CD4-positive, alpha-beta T cell (primary cell): ENCODE measurements at regions not wholly inside any gene's neighbourhood (a gene's known extent, or its start where the extent isn't known, plus 50 kb on each side); places are given as distances from the start of the nearest gene placed in this dataset.

ENCODE experiments used
- ATAC-seq: fragments of 200-7000 bp; cut with Tn5 transposase; one replicate; pipeline ENCODE4 v1.10.0; 2022; ENCODE audit warnings: mild to moderate bottlenecking; ENCODE audit not compliant: poor library complexity
- CTCF ChIA-PET: fragments of 350-600 bp; sonication (Branson Sonifier 250); formaldehyde crosslinking; loops from one replicate; lab custom pipeline; 2021; ENCODE audit warnings: antibody characterized with exemption, inconsistent platforms; lab: Charles Lee
- POLR2A ChIA-PET: fragments of 350-600 bp; sonication (Branson Sonifier 250); formaldehyde crosslinking; loops from one replicate; lab custom pipeline; 2021; ENCODE audit warnings: antibody characterized with exemption, inconsistent platforms; lab: Charles Lee
- DNase-seq, 14 experiments: peaks; one replicate each; pipeline ENCODE4 v3.0.0-alpha.2; 2013 to 2020; ENCODE audit warnings: mixed read lengths in 2 of 14
- H3K27ac ChIP-seq, 2 donors: one replicate each; pipeline versions ENCODE4 v1.5.1 to v1.7.0; 2013; ENCODE audit warnings: low read length in 2 of 2, low read depth in 1 of 2, mild to moderate bottlenecking in 1 of 2
- H3K27me3 ChIP-seq, 2 experiments: 1 replicate in 1 of 2; 2 replicates in 1 of 2; pipeline versions ENCODE4 v1.6.1 to v1.7.0; 2013; ENCODE audit warnings: low read length in 2 of 2, control low read depth in 1 of 2, mild to moderate bottlenecking in 1 of 2, moderate library complexity in 1 of 2; ENCODE audit not compliant: insufficient read depth in 2 of 2, control insufficient read depth in 1 of 2
- H3K36me3 ChIP-seq: one replicate; pipeline ENCODE4 v1.6.1; 2013; ENCODE audit warnings: low read length, control low read depth; ENCODE audit not compliant: insufficient read depth
- H3K4me1 ChIP-seq: one replicate; pipeline ENCODE4 v1.6.1; 2013; ENCODE audit warnings: low read length, control low read depth; ENCODE audit not compliant: insufficient read depth
- H3K4me3 ChIP-seq: one replicate; pipeline ENCODE4 v1.5.1; 2013; ENCODE audit warnings: mild to moderate bottlenecking, low read length, moderate library complexity
- H3K9me3 ChIP-seq, 2 experiments: 1 replicate in 1 of 2; 2 replicates in 1 of 2; pipeline versions ENCODE4 v1.6.1 to v1.7.0; 2013; ENCODE audit warnings: low read length in 2 of 2, mild to moderate bottlenecking in 2 of 2, control low read depth in 1 of 2, moderate library complexity in 1 of 2; ENCODE audit not compliant: control insufficient read depth in 1 of 2, insufficient read depth in 1 of 2
- H3K27ac Mint-ChIP-seq: one replicate; pipeline ENCODE4 v1.8.0; 2020; ENCODE audit warnings: mixed read lengths
- H3K27me3 Mint-ChIP-seq: one replicate; pipeline ENCODE4 v1.8.0; 2021; ENCODE audit warnings: mixed read lengths
- H3K36me3 Mint-ChIP-seq: one replicate; pipeline ENCODE4 v1.8.0; 2021; ENCODE audit warnings: low read depth, mixed read lengths
- H3K4me1 Mint-ChIP-seq: one replicate; pipeline ENCODE4 v1.8.0; 2021; ENCODE audit warnings: low read depth, mixed read lengths
- H3K4me3 Mint-ChIP-seq: one replicate; pipeline ENCODE4 v1.8.0; 2020; ENCODE audit warnings: mild to moderate bottlenecking, mixed read lengths
- H3K9me3 Mint-ChIP-seq: one replicate; pipeline ENCODE4 v1.8.0; 2020; ENCODE audit warnings: mixed read lengths
- intact Hi-C, 2 experiments: fragments of 100-400 bp; cut with DNase I in 1 of 2; cut with micrococcal nuclease in 1 of 2; formaldehyde crosslinking; loops; one replicate each; pipeline versions ENCODE4 v1.15.1 to v1.9.0; 2023 to 2025; cut with DNase I, micrococcal nuclease
- TF ChIP-seq, protein P1 (sequence below): fragments of 200-600 bp; IDR thresholded peaks from one replicate; pipeline ENCODE4 v1.8.0; 2022; ENCODE audit warnings: antibody characterized with exemption, mild to moderate bottlenecking

DNA sequence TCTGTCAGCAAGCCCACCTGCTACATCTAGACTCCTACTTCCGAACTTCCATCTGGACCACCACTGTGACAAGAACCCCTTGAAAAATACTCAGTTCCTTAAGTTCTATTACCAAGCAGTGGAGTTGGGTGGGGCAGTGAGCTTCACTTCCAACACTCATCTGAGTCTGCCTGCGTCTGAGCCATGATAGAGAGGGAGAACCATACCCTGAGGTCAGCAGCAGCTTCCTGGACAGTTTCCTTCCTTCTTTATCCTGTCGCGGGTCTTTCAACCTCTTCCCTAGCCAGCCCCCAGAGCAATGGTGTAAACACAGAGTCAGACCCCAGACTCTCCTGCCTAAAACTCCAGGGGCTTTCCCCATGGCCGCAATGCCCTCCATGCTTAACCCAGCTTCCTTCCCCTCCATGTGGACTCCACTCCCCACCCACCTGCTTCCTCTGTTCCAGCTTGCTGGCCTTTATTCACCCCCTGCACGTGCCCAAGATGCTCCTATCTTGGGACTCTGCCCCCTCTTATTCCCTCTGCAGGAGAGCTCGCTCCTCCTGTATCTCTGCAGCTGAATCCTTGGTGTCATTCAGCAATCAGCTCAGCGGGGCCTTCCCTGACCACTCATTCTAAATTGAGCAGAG, 211.2 kb downstream of the SHQ1 start:
- ChIA-PET CTCF (no interaction called here), POLR2A (no interaction called here)
- ATAC-seq = no peak
- Histone ChIP-seq H3K27me3 (no peaks in the 10 kb centered on the region), H3K4me3 (no peak overlapping the region), H3K27ac (no peak overlapping the region), H3K36me3 (no peaks in the 10 kb centered on the region), H3K9me3 (no peaks in the 10 kb centered on the region), H3K4me1 (no peaks in the 10 kb centered on the region)
- H3K9me3 Mint-ChIP-seq = no peaks in the 10 kb centered on the region
- H3K27ac Mint-ChIP-seq = no peak overlapping the region
- intact Hi-C loops = no loop called here
- H3K4me3 Mint-ChIP-seq = no peak overlapping the region
- TF ChIP-seq, protein P1, sequence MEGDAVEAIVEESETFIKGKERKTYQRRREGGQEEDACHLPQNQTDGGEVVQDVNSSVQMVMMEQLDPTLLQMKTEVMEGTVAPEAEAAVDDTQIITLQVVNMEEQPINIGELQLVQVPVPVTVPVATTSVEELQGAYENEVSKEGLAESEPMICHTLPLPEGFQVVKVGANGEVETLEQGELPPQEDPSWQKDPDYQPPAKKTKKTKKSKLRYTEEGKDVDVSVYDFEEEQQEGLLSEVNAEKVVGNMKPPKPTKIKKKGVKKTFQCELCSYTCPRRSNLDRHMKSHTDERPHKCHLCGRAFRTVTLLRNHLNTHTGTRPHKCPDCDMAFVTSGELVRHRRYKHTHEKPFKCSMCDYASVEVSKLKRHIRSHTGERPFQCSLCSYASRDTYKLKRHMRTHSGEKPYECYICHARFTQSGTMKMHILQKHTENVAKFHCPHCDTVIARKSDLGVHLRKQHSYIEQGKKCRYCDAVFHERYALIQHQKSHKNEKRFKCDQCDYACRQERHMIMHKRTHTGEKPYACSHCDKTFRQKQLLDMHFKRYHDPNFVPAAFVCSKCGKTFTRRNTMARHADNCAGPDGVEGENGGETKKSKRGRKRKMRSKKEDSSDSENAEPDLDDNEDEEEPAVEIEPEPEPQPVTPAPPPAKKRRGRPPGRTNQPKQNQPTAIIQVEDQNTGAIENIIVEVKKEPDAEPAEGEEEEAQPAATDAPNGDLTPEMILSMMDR = no peak
- H3K27me3 Mint-ChIP-seq = peaks cover 4% of the 10 kb centered on the region
- H3K36me3 Mint-ChIP-seq = no peaks in the 10 kb centered on the region
- peak in 2 of 14 experiments; percentile 18 to 23 for DNase-seq
- H3K4me1 Mint-ChIP-seq = no peaks in the 10 kb centered on the region

DNA sequence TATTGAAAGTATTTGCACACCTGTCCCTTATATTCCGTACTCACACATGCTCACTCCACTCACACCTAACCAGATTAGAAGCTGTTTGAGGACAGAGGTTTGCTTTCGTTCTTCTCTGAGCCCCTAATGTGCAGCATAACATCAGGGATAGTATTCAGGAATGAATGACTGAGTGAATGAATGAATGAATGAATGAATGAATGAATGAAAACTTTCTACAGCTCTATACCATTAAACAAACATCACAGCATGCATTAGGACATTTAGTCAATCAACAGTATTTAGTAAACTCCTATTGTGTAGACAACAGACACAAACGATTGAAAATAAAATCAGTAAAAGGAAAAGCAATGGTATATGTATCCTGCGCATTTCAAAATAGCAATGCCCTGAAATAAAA, 212.7 kb downstream of the SHQ1 start:
- H3K27ac Mint-ChIP-seq = no peak overlapping the region
- CTCF ChIA-PET = interaction anchor here (0.6 kb wide), 1 partner anchor 182 kb away, joined by 3 read pairs; no protein-coding TSS in a partner anchor
- H3K4me3 Mint-ChIP-seq = no peak overlapping the region

DNA sequence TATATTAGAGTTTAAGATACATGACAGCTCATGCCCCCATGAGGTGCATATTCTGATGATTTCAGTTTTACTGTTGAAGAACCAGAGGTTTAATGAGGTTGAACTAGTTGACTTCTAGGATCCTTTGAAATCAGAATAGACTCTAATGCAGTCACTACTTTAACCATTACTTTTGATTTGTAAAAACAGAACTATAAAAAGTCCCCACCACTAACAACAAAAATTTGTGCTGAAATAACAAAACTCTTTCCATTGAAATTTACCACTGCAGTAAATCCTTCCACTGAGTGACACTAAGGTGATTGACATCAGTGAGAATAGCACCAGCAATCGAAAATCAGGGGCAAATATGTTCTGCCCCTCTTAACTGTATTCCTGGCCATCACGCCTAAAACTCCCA, 214.1 kb downstream of the SHQ1 start:
- Histone ChIP-seq H3K27me3 (no peaks in the 10 kb centered on the region), H3K4me3 (no peak overlapping the region), H3K4me1 (peaks cover 6% of the 10 kb centered on the region), H3K36me3 (no peaks in the 10 kb centered on the region), H3K27ac (no peak overlapping the region), H3K9me3 (no peaks in the 10 kb centered on the region)
- H3K9me3 Mint-ChIP-seq = no peaks in the 10 kb centered on the region
- intact Hi-C loops = no loop called here
- no peaks in the 10 kb centered on the region for H3K27me3 Mint-ChIP-seq
- POLR2A ChIA-PET = no interaction called here
- H3K27ac Mint-ChIP-seq = no peak overlapping the region
- H3K36me3 Mint-ChIP-seq = no peaks in the 10 kb centered on the region
- no peak for DNase-seq
- no peak overlapping the region for H3K4me3 Mint-ChIP-seq
- peaks cover 4% of the 10 kb centered on the region for H3K4me1 Mint-ChIP-seq
- TF ChIP-seq, protein P1 = no peak
- CTCF ChIA-PET = no interaction called here
- ATAC-seq = no peak

More for the DNA sequence above, 212.7 kb downstream of the SHQ1 start:
- ATAC-seq = no peak
- intact Hi-C loops = no loop called here
- Histone ChIP-seq H3K4me1 (no peaks in the 10 kb centered on the region), H3K36me3 (no peaks in the 10 kb centered on the region), H3K9me3 (no peaks in the 10 kb centered on the region), H3K4me3 (no peak overlapping the region), H3K27ac (no peak overlapping the region), H3K27me3 (no peaks in the 10 kb centered on the region)
- no peaks in the 10 kb centered on the region for H3K4me1 Mint-ChIP-seq
- TF ChIP-seq, protein P1 = no peak
- H3K27me3 Mint-ChIP-seq = no peaks in the 10 kb centered on the region
- no peaks in the 10 kb centered on the region for H3K36me3 Mint-ChIP-seq
- DNase-seq = no peak
- POLR2A ChIA-PET = interaction anchor here (0.6 kb wide), 1 partner anchor 649 kb away, joined by 3 read pairs; no protein-coding TSS in a partner anchor
- no peaks in the 10 kb centered on the region for H3K9me3 Mint-ChIP-seq
